GM03348 (cell line): ENCODE measurements at regions not wholly inside any gene's neighbourhood (a gene's known extent, or its start where the extent isn't known, plus 50 kb on each side); places are given as distances from the start of the nearest gene placed in this dataset.
"Not testable (repeated sequence)": the region's sequence is repeated elsewhere in the genome, so short reads cannot be mapped to it uniquely, and the experiment has no call there.

Experiments
- DNase-seq: peaks from one replicate; pipeline ENCODE4 v3.0.0; 2012; ENCODE audit warnings: low spot score

GRCh38 chrX:150052226-150052625, 113.9 kb upstream of the EOLA2 start:
- no peak for DNase-seq

GRCh38 chrX:150058728-150059127, 120.4 kb upstream of the EOLA2 start:
- no peak for DNase-seq

- no peak for DNase-seq
Observed at GRCh38 chrX:150060406-150060805, 122.1 kb upstream of the EOLA2 start.

- DNase-seq: peak; percentile 46
Observed at GRCh38 chrX:150062292-150063137, 124.2 kb upstream of the EOLA2 start.

- DNase-seq: no peak
Observed at GRCh38 chrX:150063138-150063518, 124.8 kb upstream of the EOLA2 start.

- no peak for DNase-seq
Observed at GRCh38 chrX:150063674-150064073, 125.4 kb upstream of the EOLA2 start.

GRCh38 chrX:150074175-150074574, 135.9 kb upstream of the EOLA2 start:
- DNase-seq: no peak

GRCh38 chrX:150080497-150080896, 142.2 kb upstream of the EOLA2 start:
- DNase-seq: no peak

- DNase-seq: no peak
Observed at GRCh38 chrX:150081076-150081475, 142.8 kb upstream of the EOLA2 start.

- peak; percentile 40 for DNase-seq
Observed at GRCh38 chrX:150084496-150085229, 146.4 kb upstream of the EOLA2 start.

- no peak for DNase-seq
Observed at GRCh38 chrX:150085881-150086280, 147.6 kb upstream of the EOLA2 start.

- DNase-seq: no peak
Observed at GRCh38 chrX:150086371-150086770, 148.1 kb upstream of the EOLA2 start.

- DNase-seq: no peak
Observed at GRCh38 chrX:150087612-150088011, 149.3 kb upstream of the EOLA2 start.

GRCh38 chrX:150088042-150088441, 149.8 kb upstream of the EOLA2 start:
- DNase-seq: no peak

GRCh38 chrX:150088766-150089518, 150.7 kb upstream of the EOLA2 start:
- DNase-seq: no peak

GRCh38 chrX:150091300-150091699, 153.0 kb upstream of the EOLA2 start:
- not testable (repeated sequence) for DNase-seq

GRCh38 chrX:150092549-150092948, 154.3 kb upstream of the EOLA2 start:
- no peak for DNase-seq

- DNase-seq: peak; percentile 39
Observed at GRCh38 chrX:150094375-150094774, 156.1 kb upstream of the EOLA2 start.

- DNase-seq: peak; percentile 53
Observed at GRCh38 chrX:150094996-150095395, 156.7 kb upstream of the EOLA2 start.

GRCh38 chrX:150099316-150099715, 161.0 kb upstream of the EOLA2 start:
- DNase-seq: no peak

- DNase-seq: peak; percentile 64
Observed at GRCh38 chrX:150100261-150100660, 162.0 kb upstream of the EOLA2 start.

GRCh38 chrX:150118476-150118875, 180.2 kb upstream of the EOLA2 start:
- no peak for DNase-seq

GRCh38 chrX:150119323-150119722, 181.0 kb upstream of the EOLA2 start:
- no peak for DNase-seq
